GM23248 (cell line): ENCODE measurements at regions not wholly inside any gene's neighbourhood (a gene's known extent, or its start where the extent isn't known, plus 50 kb on each side); places are given as distances from the start of the nearest gene placed in this dataset.
"Not testable (repeated sequence)": the region's sequence is repeated elsewhere in the genome, so short reads cannot be mapped to it uniquely, and the experiment has no call there.

Source experiments
- EZH2 ChIP-seq: fragments of 200-600 bp; sonication (generic); IDR thresholded peaks from 2 replicates; pipeline ENCODE4 v1.6.1; 2018; ENCODE audit warnings: antibody characterized with exemption, mild to moderate bottlenecking; ENCODE audit not compliant: insufficient read depth, poor library complexity, severe bottlenecking
- EZH2phosphoT487 ChIP-seq: fragments of 200-600 bp; sonication (generic); IDR thresholded peaks from 2 replicates; pipeline ENCODE4 v1.6.1; 2018; ENCODE audit warnings: antibody characterized with exemption, moderate library complexity, mild to moderate bottlenecking, low read depth; ENCODE audit not compliant: insufficient read depth

DNA sequence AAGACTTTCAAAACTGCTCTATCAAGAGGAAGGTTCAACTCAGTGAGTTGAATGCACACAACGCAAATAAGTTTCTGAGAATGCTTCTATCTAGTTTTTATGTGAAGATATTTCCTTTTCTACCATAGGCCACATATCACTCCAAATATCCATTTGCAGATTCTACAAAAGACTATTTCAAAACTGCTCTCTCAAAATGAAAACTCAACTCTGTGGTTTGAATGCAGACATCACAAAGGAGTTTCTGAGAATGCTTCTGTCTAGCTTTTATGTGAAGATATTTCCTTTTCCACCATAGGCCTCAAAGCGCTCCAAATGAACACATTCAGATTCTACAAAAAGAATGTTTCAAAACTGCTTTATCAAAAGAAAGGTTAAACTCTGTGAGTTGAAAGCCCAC, 1093.1 kb upstream of the DEFB115 start:
- not testable (repeated sequence) for TF ChIP-seq EZH2, EZH2phosphoT487
